Fibroblast of upper back skin (primary cell): ENCODE measurements at regions not wholly inside any gene's neighbourhood (a gene's known extent, or its start where the extent isn't known, plus 50 kb on each side); places are given as distances from the start of the nearest gene placed in this dataset.

Experiments
- DNase-seq: peaks from one replicate; pipeline ENCODE4 v3.0.0-alpha.2; 2013

- DNase-seq = no peak
Measured at GRCh38 chr18:78698914-78699313, 280.7 kb upstream of the SALL3 start.

GRCh38 chr18:78699499-78699898 lies 280.1 kb upstream of the SALL3 start:
- no peak for DNase-seq

- DNase-seq = no peak
Measured at GRCh38 chr18:78701771-78702396, 277.7 kb upstream of the SALL3 start.

- no peak for DNase-seq
Measured at GRCh38 chr18:78703291-78703690, 276.3 kb upstream of the SALL3 start.

- no peak for DNase-seq
Measured at GRCh38 chr18:78704971-78705461, 274.6 kb upstream of the SALL3 start.

- DNase-seq = no peak
Measured at GRCh38 chr18:78709261-78709809, 270.3 kb upstream of the SALL3 start.

- no peak for DNase-seq
Measured at GRCh38 chr18:78711316-78711715, 268.3 kb upstream of the SALL3 start.

- DNase-seq = no peak
Measured at GRCh38 chr18:78711971-78712370, 267.6 kb upstream of the SALL3 start.

GRCh38 chr18:78713069-78713468 lies 266.5 kb upstream of the SALL3 start:
- no peak for DNase-seq

- no peak for DNase-seq
Measured at GRCh38 chr18:78713726-78714125, 265.9 kb upstream of the SALL3 start.

- DNase-seq = no peak
Measured at GRCh38 chr18:78716022-78716421, 263.6 kb upstream of the SALL3 start.

- DNase-seq = no peak
Measured at GRCh38 chr18:78716581-78716980, 263.0 kb upstream of the SALL3 start.

GRCh38 chr18:78717051-78717765 lies 262.4 kb upstream of the SALL3 start:
- no peak for DNase-seq

- no peak for DNase-seq
Measured at GRCh38 chr18:78717766-78718150, 261.9 kb upstream of the SALL3 start.

- DNase-seq = no peak
Measured at GRCh38 chr18:78719821-78720220, 259.8 kb upstream of the SALL3 start.

GRCh38 chr18:78720456-78721237 lies 259.0 kb upstream of the SALL3 start:
- no peak for DNase-seq

- no peak for DNase-seq
Measured at GRCh38 chr18:78721238-78721875, 258.3 kb upstream of the SALL3 start.

GRCh38 chr18:78721981-78722380 lies 257.6 kb upstream of the SALL3 start:
- DNase-seq = no peak

GRCh38 chr18:78722386-78722785 lies 257.2 kb upstream of the SALL3 start:
- no peak for DNase-seq

GRCh38 chr18:78722929-78723710 lies 256.5 kb upstream of the SALL3 start:
- DNase-seq = no peak

- no peak for DNase-seq
Measured at GRCh38 chr18:78724214-78724914, 255.3 kb upstream of the SALL3 start.

GRCh38 chr18:78725426-78725825 lies 254.2 kb upstream of the SALL3 start:
- no peak for DNase-seq
